IMR-90 (cell line): ENCODE measurements at regions not wholly inside any gene's neighbourhood (a gene's known extent, or its start where the extent isn't known, plus 50 kb on each side); places are given as distances from the start of the nearest gene placed in this dataset.

ENCODE experiments used
- ATAC-seq: fragments of 200-7000 bp; cut with Tn5 transposase; 2 replicates; pipeline ENCODE4 v1.9.1; 2020; ENCODE audit warnings: low read depth, mild to moderate bottlenecking, moderate library complexity
- BruUV-seq: library from RNA; stranded (reverse); fragments of 400-500 nt; replicated peaks from 2 replicates; lab custom pipeline; 2021; lab: Mats Ljungman, UMichigan
- CTCF ChIA-PET: fragments of 300-600 bp; formaldehyde crosslinking; extraction: SDS; loops from one replicate; lab custom pipeline; 2021; ENCODE audit warnings: antibody characterized with exemption; lab: Yijun Ruan, JAX
- POLR2A ChIA-PET: fragments of 300-600 bp; sonication (Branson Sonifier 250); formaldehyde crosslinking; loops from one replicate; lab custom pipeline; 2022; ENCODE audit warnings: antibody characterized with exemption; ENCODE audit not compliant: unreplicated experiment; lab: Charles Lee
- DNase-seq: peaks from one replicate; pipeline ENCODE4 v3.0.0; 2013
- H2AFZ ChIP-seq: replicated peaks from 2 replicates; pipeline ENCODE3; 2013; ENCODE audit warnings: low read length, mild to moderate bottlenecking; ENCODE audit not compliant: poor library complexity
- H2AK5ac ChIP-seq: 2 replicates; pipeline ENCODE4 v1.6.1; 2013; ENCODE audit warnings: low read depth, low read length, inconsistent platforms
- H2AK9ac ChIP-seq: replicated peaks from 2 replicates; pipeline ENCODE3; 2013; ENCODE audit warnings: mild to moderate bottlenecking, low read depth, low read length, moderate library complexity; ENCODE audit not compliant: poor library complexity
- H2BK120ac ChIP-seq: 2 replicates; pipeline ENCODE4 v1.6.1; 2013; ENCODE audit warnings: low read depth, low read length, inconsistent platforms
- H2BK15ac ChIP-seq: 3 replicates; pipeline ENCODE4 v1.6.1; 2013; ENCODE audit warnings: low read depth, low read length, inconsistent platforms
- H2BK20ac ChIP-seq: 2 replicates; pipeline ENCODE4 v1.6.1; 2013; ENCODE audit warnings: low read depth, mild to moderate bottlenecking, inconsistent platforms, low read length, moderate library complexity
- H2BK5ac ChIP-seq: 2 replicates; pipeline ENCODE4 v1.6.1; 2013; ENCODE audit warnings: mild to moderate bottlenecking, low read depth, low read length, inconsistent platforms; ENCODE audit not compliant: poor library complexity, severe bottlenecking
- H3K14ac ChIP-seq: replicated peaks from 2 replicates; pipeline ENCODE4 v1.6.1; 2013; ENCODE audit warnings: low read depth, low read length, inconsistent platforms
- H3K18ac ChIP-seq: 2 replicates; pipeline ENCODE4 v1.6.1; 2013; ENCODE audit warnings: low read depth, low read length, control low read depth
- H3K23ac ChIP-seq: 2 replicates; pipeline ENCODE4 v1.6.1; 2013; ENCODE audit warnings: low read depth, low read length, inconsistent platforms
- H3K27ac ChIP-seq: 2 replicates; pipeline ENCODE4 v1.5.1; 2013; ENCODE audit warnings: mild to moderate bottlenecking, control low read depth, low read length; ENCODE audit not compliant: insufficient read depth
- H3K27me3 ChIP-seq: 2 replicates; pipeline ENCODE4 v1.6.1; 2013; ENCODE audit warnings: low read length; ENCODE audit not compliant: control insufficient read depth, insufficient read depth
- H3K36me3 ChIP-seq: 2 replicates; pipeline ENCODE4 v1.6.1; 2013; ENCODE audit warnings: low read length, mixed read lengths; ENCODE audit not compliant: control insufficient read depth, insufficient read depth
- H3K4ac ChIP-seq: 2 replicates; pipeline ENCODE4 v1.6.1; 2013; ENCODE audit warnings: low read depth, low read length, inconsistent platforms
- H3K4me1 ChIP-seq: 2 replicates; pipeline ENCODE4 v1.6.1; 2013; ENCODE audit warnings: low read length, mixed read lengths; ENCODE audit not compliant: control insufficient read depth, insufficient read depth
- H3K4me2 ChIP-seq: 2 replicates; pipeline ENCODE4 v1.6.1; 2013; ENCODE audit warnings: low read depth, mild to moderate bottlenecking, control low read depth, low read length, moderate library complexity
- H3K4me3 ChIP-seq: 2 replicates; pipeline ENCODE4 v1.5.1; 2013; ENCODE audit warnings: low read depth, mild to moderate bottlenecking, control low read depth, low read length, moderate library complexity; ENCODE audit not compliant: insufficient read depth
- H3K56ac ChIP-seq: 2 replicates; pipeline ENCODE4 v1.6.1; 2013; ENCODE audit warnings: low read length, inconsistent platforms; ENCODE audit not compliant: insufficient read depth; ENCODE audit errors: extremely low read depth
- H3K79me1 ChIP-seq, 2 experiments: 2 replicates each; pipeline ENCODE4 v1.6.1; 2013; ENCODE audit warnings: low read length in 2 of 2, inconsistent platforms in 1 of 2, low read depth in 1 of 2
- H3K9ac ChIP-seq: 2 replicates; pipeline ENCODE4 v1.6.1; 2013; ENCODE audit warnings: low read depth, low read length, control low read depth
- H3K9me1 ChIP-seq: 2 replicates; pipeline ENCODE4 v1.6.1; 2013; ENCODE audit warnings: low read length, inconsistent platforms; ENCODE audit not compliant: insufficient read depth
- H3K9me3 ChIP-seq: 2 replicates; pipeline ENCODE4 v1.6.1; 2013; ENCODE audit warnings: low read length; ENCODE audit not compliant: control insufficient read depth, insufficient read depth
- H4K20me1 ChIP-seq: 2 replicates; pipeline ENCODE4 v1.6.1; 2013; ENCODE audit warnings: low read length, inconsistent platforms; ENCODE audit not compliant: insufficient read depth
- H4K5ac ChIP-seq: 2 replicates; pipeline ENCODE4 v1.6.1; 2013; ENCODE audit warnings: mild to moderate bottlenecking, low read depth, low read length, control low read depth
- H4K8ac ChIP-seq, 2 experiments: 2 replicates each; pipeline ENCODE4 v1.6.1; 2013; ENCODE audit warnings: low read depth in 2 of 2, low read length in 2 of 2, control low read depth in 1 of 2, inconsistent platforms in 1 of 2
- H4K91ac ChIP-seq: 2 replicates; pipeline ENCODE4 v1.6.1; 2013; ENCODE audit warnings: low read depth, low read length, inconsistent platforms; ENCODE audit not compliant: insufficient read depth
- SMC3 ChIP-seq: fragments of 150-350 bp; IDR thresholded peaks from 2 replicates; pipeline ENCODE4 v1.6.1; 2016; ENCODE audit warnings: low read depth, mild to moderate bottlenecking, antibody characterized with exemption, low read length, moderate library complexity
- WGBS, 2 experiments: methylation state at CpG; one replicate each; pipeline versions ENCODE4 v1.1.5 to v1.1.7; 2013; ENCODE audit warnings: missing lambda C conversion rate in 2 of 2; ENCODE audit not compliant: insufficient read length in 1 of 2; ENCODE audit errors: extremely low coverage in 2 of 2; 5-methylcytosine and 5-hydroxymethylcytosine counted together
- dilution Hi-C: fragments of 300-500 bp; cut with HindIII; formaldehyde crosslinking; loops from one replicate; pipeline ENCODE4 v1.14.3; 2018; ENCODE audit warnings: low sequenced_read_pairs; ENCODE audit not compliant: unreplicated experiment
- in situ Hi-C: fragments of 300-500 bp; cut with MboI; formaldehyde crosslinking; loops from 3 replicates; pipeline ENCODE4 v1.14.3; 2019; ENCODE audit warnings: low sequenced_read_pairs, inconsistent platforms, mixed read lengths
- intact Hi-C: fragments of 100-400 bp; cut with micrococcal nuclease; formaldehyde crosslinking; loops from 2 replicates; pipeline ENCODE4 v1.10.0; 2022

DNA sequence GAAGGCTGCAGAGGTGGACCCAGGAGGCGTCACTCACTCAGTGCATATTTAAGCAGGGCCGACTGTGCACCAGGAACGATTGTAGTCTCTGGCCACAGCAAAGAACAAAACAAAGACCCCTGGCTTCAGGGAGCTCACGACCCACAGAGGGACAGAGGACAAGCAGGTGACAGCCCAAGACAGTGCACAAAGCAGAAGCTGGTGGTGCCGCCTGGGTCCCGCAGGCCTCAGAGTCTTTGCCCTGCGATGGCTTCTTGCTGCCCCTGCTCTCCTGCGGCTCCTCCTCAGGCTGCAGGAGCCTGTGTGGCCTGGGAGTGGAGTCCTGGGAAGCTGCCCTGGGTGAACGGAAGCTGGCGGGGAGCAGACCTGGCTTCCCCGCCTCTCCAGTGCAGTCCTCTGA, 300.0 kb downstream of the PREX1 start:
- in situ Hi-C loops (no loop called here), dilution Hi-C loops (no loop called here), intact Hi-C loops (no loop called here)
- DNase-seq (no peak), ATAC-seq (no peak)
- Histone ChIP-seq H2BK15ac (no peak overlapping the region), H2AK9ac (no peak overlapping the region), H2AFZ (no peak overlapping the region), H2BK120ac (no peak overlapping the region), H2BK5ac (no peak overlapping the region), H3K4ac (no peak overlapping the region), H3K36me3 (no peaks in the 10 kb centered on the region), H3K27me3 (no peaks in the 10 kb centered on the region), H3K56ac (no peak overlapping the region), H3K27ac (no peak overlapping the region), H3K4me3 (no peak overlapping the region), H4K20me1 (no peaks in the 10 kb centered on the region), H3K9me1 (no peaks in the 10 kb centered on the region), H4K8ac (no peak overlapping the region), H3K14ac (no peak overlapping the region), H3K4me1 (no peaks in the 10 kb centered on the region), H3K79me1 (no peaks in the 10 kb centered on the region), H2AK5ac (no peak overlapping the region), H3K9me3 (no peaks in the 10 kb centered on the region), H3K23ac (no peak overlapping the region), H4K91ac (no peak overlapping the region), H3K4me2 (no peak overlapping the region), H3K9ac (no peak overlapping the region), H3K18ac (no peak overlapping the region), H2BK20ac (no peak overlapping the region), H4K5ac (no peak overlapping the region)
- 0% methylated on average over 1 of the region's 11 CpGs; no CpG with 5 or more reads in 1 of the 2 experiments for WGBS, 2 experiments
- BruUV-seq = no TSS peak
- no peak for TF ChIP-seq SMC3
- CTCF ChIA-PET = no interaction called here
- POLR2A ChIA-PET = no interaction called here
